ENCODE measurements at regions not wholly inside any gene's neighbourhood (a gene's known extent, or its start where the extent isn't known, plus 50 kb on each side); places are given as distances from the start of the nearest gene placed in this dataset.

DNA sequence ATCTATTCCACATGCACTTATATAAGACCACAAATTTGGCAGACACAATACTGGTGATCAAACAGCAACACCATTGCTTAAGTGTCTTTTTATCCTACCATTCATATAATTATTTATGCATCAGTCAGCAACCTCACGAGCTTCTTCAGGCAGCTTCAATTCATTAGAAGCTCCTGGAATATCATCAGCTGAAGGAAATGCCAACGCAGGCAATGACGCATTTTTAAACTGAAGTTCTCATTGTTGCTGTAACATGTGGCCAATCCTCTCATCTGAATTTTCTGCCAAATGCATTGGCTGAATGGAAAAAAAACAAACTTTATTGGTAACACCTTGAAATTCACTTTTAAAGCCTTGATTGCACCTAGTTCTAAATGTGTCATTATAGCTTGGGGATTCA, 376.4 kb upstream of the RGMB start:
- in situ Hi-C loops (cut with HindIII; ENCODE audit: low pct_unique_long_range_greater_than_20kb, low sequenced_read_pairs): no loop called here
- DNase-seq (ENCODE audit: low read depth, low spot score): peak; percentile 95

GRCh38 chr5:98398465-98398864, 375.0 kb upstream of the RGMB start:
- in situ Hi-C loops (cut with HindIII; ENCODE audit: low pct_unique_long_range_greater_than_20kb, low sequenced_read_pairs): no loop called here
- DNase-seq (ENCODE audit: low read depth, low spot score): peak; percentile 52

DNA sequence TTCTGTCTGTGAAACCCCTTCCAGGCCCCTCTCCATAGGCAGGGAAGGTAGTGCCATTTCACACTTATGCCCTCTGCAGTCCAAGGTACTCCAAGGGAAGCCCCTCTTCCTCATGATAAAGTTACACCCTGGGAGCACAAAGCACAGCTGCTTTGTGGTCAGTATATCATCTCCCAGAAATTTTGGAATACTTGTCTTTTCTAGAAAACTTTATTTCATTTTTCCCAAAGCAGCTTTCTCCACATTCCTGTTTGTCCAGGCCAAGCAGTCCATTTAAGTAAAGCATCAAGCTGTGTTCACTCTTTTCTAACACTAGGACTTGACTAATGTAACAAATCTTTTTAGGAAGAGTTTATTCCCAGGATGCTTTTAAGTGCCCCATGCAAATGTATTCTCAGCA, 371.8 kb upstream of the RGMB start:
- DNase-seq (ENCODE audit: low read depth, low spot score): no peak
- in situ Hi-C loops (cut with HindIII; ENCODE audit: low pct_unique_long_range_greater_than_20kb, low sequenced_read_pairs): no loop called here

GRCh38 chr5:98402130-98402529, 371.3 kb upstream of the RGMB start:
- in situ Hi-C loops (cut with HindIII; ENCODE audit: low pct_unique_long_range_greater_than_20kb, low sequenced_read_pairs): no loop called here
- no peak for DNase-seq (ENCODE audit: low read depth, low spot score)

- DNase-seq (ENCODE audit: low read depth, low spot score): no peak
- in situ Hi-C loops (cut with HindIII; ENCODE audit: low pct_unique_long_range_greater_than_20kb, low sequenced_read_pairs): no loop called here
Observed at GRCh38 chr5:98403131-98403530, 370.3 kb upstream of the RGMB start.

DNA sequence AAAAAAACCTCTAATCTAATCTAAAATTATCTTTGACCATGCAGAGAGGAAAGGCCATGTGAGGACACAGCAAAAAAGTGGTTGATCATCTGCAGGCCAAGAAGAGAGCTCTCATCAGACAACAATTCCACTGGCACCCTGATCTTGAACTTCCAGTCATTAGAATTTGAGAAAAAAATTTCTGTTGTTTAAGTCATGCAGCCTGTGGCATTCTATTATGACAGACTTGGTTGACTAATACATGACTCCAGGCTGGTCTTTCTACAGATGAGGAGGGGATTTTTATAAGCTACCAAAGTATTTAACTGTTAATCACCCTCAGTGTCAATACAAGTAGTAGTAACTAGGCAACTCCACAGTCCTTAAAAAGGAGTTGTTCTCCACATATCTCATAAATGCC, 358.5 kb upstream of the RGMB start:
- in situ Hi-C loops (cut with HindIII; ENCODE audit: low pct_unique_long_range_greater_than_20kb, low sequenced_read_pairs): no loop called here
- DNase-seq (ENCODE audit: low read depth, low spot score): no peak

DNA sequence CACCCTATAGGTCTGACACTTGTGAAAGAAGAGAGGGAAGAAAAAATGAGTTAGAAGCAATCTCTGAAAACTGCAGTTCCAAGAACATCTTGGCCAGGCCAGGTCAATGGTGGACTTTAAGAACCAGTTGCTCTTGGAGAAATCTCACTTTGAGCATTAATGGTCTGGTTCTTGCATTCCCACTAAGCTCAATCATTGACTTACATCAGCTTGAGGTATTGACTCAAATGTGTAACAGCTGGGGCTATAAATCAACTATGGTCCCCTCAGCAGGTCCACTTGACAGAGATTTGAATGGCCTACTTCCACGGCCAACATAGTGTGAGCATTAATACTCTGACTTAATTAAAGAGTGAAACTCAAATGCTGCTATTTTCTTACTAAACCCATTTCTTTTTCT, 357.8 kb upstream of the RGMB start:
- DNase-seq (ENCODE audit: low read depth, low spot score): no peak

GRCh38 chr5:98416541-98416940, 356.9 kb upstream of the RGMB start:
- in situ Hi-C loops (cut with HindIII; ENCODE audit: low pct_unique_long_range_greater_than_20kb, low sequenced_read_pairs): no loop called here
- DNase-seq (ENCODE audit: low read depth, low spot score): no peak

More for the DNA sequence above, 357.8 kb upstream of the RGMB start:
- in situ Hi-C loops (cut with HindIII; ENCODE audit: low pct_unique_long_range_greater_than_20kb, low sequenced_read_pairs): no loop called here

DNA sequence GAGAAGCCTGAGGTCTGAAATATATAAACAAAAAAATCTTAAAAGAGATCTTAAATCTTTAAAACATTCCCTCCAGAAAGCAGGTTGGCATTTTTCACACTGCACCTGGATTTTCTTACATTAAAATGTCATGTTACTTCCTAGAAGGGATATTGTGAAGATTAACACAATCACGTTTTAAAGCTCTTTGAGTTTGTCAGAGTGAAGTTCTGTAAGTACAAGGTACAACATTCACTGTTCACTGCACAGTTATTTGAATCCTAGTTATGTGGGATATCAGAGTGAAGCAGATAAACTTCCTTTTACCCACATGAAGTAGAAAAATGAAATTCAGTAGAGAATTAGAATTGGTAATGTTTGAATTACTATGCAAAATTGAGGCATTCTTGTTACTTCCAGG, 353.6 kb upstream of the RGMB start:
- in situ Hi-C loops (cut with HindIII; ENCODE audit: low pct_unique_long_range_greater_than_20kb, low sequenced_read_pairs): no loop called here

GRCh38 chr5:98424681-98425450, 348.6 kb upstream of the RGMB start:
- in situ Hi-C loops (cut with HindIII; ENCODE audit: low pct_unique_long_range_greater_than_20kb, low sequenced_read_pairs): no loop called here
- DNase-seq (ENCODE audit: low read depth, low spot score): no peak

More for the DNA sequence above, 353.6 kb upstream of the RGMB start:
- DNase-seq (ENCODE audit: low read depth, low spot score): no peak

- in situ Hi-C loops (cut with HindIII; ENCODE audit: low pct_unique_long_range_greater_than_20kb, low sequenced_read_pairs): no loop called here
- DNase-seq (ENCODE audit: low read depth, low spot score): no peak
Observed at GRCh38 chr5:98425640-98426039, 347.8 kb upstream of the RGMB start.

GRCh38 chr5:98428806-98429205, 344.7 kb upstream of the RGMB start:
- peak; percentile 2 for DNase-seq (ENCODE audit: low read depth, low spot score)
- in situ Hi-C loops (cut with HindIII; ENCODE audit: low pct_unique_long_range_greater_than_20kb, low sequenced_read_pairs): no loop called here

- in situ Hi-C loops (cut with HindIII; ENCODE audit: low pct_unique_long_range_greater_than_20kb, low sequenced_read_pairs): no loop called here
- no peak for DNase-seq (ENCODE audit: low read depth, low spot score)
Observed at GRCh38 chr5:98432378-98432777, 341.1 kb upstream of the RGMB start.

- no peak for DNase-seq (ENCODE audit: low read depth, low spot score)
- in situ Hi-C loops (cut with HindIII; ENCODE audit: low pct_unique_long_range_greater_than_20kb, low sequenced_read_pairs): no loop called here
Observed at GRCh38 chr5:98433022-98433421, 340.4 kb upstream of the RGMB start.

DNA sequence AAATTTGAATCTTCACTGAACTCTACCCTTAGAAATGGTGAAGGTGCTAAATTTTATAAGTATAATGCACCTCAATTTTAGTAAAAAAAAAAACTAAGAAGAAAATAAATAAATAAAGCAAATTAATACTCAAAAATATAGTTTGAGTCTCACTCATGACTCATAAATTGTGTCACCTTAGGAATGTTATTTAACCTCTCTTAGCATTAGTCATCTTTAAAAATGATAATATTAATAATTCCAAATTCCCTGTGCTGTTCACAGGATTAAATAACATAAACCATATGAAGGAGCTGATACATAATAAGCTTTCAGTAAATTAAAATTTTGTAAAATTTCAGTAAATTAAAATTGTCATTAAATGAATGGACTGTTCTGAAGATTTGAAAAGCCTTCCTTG, 339.8 kb upstream of the RGMB start:
- no peak for DNase-seq (ENCODE audit: low read depth, low spot score)
- in situ Hi-C loops (cut with HindIII; ENCODE audit: low pct_unique_long_range_greater_than_20kb, low sequenced_read_pairs): no loop called here

DNA sequence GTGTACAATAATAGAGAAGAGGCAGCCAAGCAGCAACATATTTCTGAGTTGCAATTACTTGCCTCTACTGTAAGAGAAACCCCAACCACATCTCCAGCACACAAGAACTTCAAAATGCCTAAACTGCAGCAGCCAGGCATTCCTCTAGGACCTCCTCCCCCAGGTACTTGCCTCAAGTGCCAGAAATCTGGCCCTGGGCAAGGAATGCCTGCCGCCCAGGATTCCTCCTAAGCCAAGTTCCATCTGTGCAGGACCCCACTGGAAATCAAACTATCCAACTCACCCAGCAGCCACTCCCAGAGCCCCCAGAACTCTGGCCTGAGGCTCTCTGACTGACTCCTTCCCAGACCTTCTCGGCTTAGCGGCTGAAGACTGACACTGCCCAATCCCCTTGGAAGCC, 336.8 kb upstream of the RGMB start:
- in situ Hi-C loops (cut with HindIII; ENCODE audit: low pct_unique_long_range_greater_than_20kb, low sequenced_read_pairs): no loop called here
- DNase-seq (ENCODE audit: low read depth, low spot score): no peak

- DNase-seq (ENCODE audit: low read depth, low spot score): no peak
- in situ Hi-C loops (cut with HindIII; ENCODE audit: low pct_unique_long_range_greater_than_20kb, low sequenced_read_pairs): no loop called here
Observed at GRCh38 chr5:98442448-98442847, 331.0 kb upstream of the RGMB start.

GRCh38 chr5:98443881-98444280, 329.6 kb upstream of the RGMB start:
- no peak for DNase-seq (ENCODE audit: low read depth, low spot score)
- in situ Hi-C loops (cut with HindIII; ENCODE audit: low pct_unique_long_range_greater_than_20kb, low sequenced_read_pairs): no loop called here

DNA sequence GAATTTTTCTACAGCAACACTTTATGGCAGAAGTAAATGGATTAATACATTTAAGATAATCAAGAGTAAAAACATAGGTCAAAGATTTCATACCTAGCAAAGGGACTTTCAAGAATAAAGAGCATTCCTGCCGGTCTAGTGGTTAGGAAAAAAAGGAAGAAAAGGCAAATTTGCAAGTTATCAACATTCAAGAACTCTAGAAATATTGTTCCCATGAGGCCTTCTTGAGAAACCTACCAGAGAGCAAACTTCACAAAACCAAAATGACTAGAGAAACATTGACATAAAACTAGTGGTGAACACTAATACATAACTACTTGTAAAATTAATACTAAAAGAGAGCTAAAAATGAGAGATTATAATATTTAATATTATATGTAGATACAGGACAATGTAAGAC, 320.2 kb upstream of the RGMB start:
- DNase-seq (ENCODE audit: low read depth, low spot score): no peak
- in situ Hi-C loops (cut with HindIII; ENCODE audit: low pct_unique_long_range_greater_than_20kb, low sequenced_read_pairs): no loop called here

GRCh38 chr5:98454407-98454806, 319.1 kb upstream of the RGMB start:
- in situ Hi-C loops (cut with HindIII; ENCODE audit: low pct_unique_long_range_greater_than_20kb, low sequenced_read_pairs): no loop called here
- no peak for DNase-seq (ENCODE audit: low read depth, low spot score)

Measured in SK-MEL-5 (cell line).